T-cell (primary cell): ENCODE measurements at regions not wholly inside any gene's neighbourhood (a gene's known extent, or its start where the extent isn't known, plus 50 kb on each side); places are given as distances from the start of the nearest gene placed in this dataset.

Source experiments
- ATAC-seq, 4 experiments: fragments of 200-7000 bp in 3 of 4; fragments of 150-1000 bp in 1 of 4; cut with Tn5 transposase; replicated peaks in 1 of 4; 1 replicate in 3 of 4; 2 replicates in 1 of 4; pipeline ENCODE4 v1.10.0; 2021; ENCODE audit warnings: moderate library complexity in 3 of 4, mild to moderate bottlenecking in 2 of 4, moderate number of reproducible peaks in 1 of 4
- CTCF ChIA-PET, 2 donors: fragments of 300-600 bp; sonication (Branson Sonifier 250); formaldehyde crosslinking; loops; one replicate each; lab custom pipeline; 2022; ENCODE audit warnings: antibody characterized with exemption in 2 of 2; lab: Charles Lee
- POLR2A ChIA-PET, 2 donors: fragments of 300-600 bp; sonication (Branson Sonifier 250); formaldehyde crosslinking; loops; one replicate each; lab custom pipeline; 2022; ENCODE audit warnings: antibody characterized with exemption in 2 of 2; lab: Charles Lee
- DNase-seq, 35 experiments: peaks; one replicate each; pipeline versions ENCODE4 v3.0.0 to v3.0.0-alpha.2; 2013 to 2023
- H3K27ac ChIP-seq: one replicate; pipeline ENCODE4 v1.5.1; 2013; ENCODE audit warnings: low read length
- H3K27me3 ChIP-seq, 2 experiments: replicated peaks in 1 of 2; 1 replicate in 1 of 2; 2 replicates in 1 of 2; pipeline versions ENCODE4 v1.6.1 to v1.7.0; 2013; ENCODE audit warnings: low read length in 1 of 2, mixed read lengths in 1 of 2; ENCODE audit not compliant: control insufficient read depth in 2 of 2, insufficient read depth in 2 of 2; ENCODE audit errors: extremely low read depth in 1 of 2
- H3K36me3 ChIP-seq, 2 donors: 1 replicate in 1 of 2; 2 replicates in 1 of 2; pipeline versions ENCODE4 v1.6.1 to v1.7.0; 2013; ENCODE audit warnings: low read length in 1 of 2; ENCODE audit not compliant: control insufficient read depth in 2 of 2, insufficient read depth in 1 of 2; ENCODE audit errors: extremely low read depth in 1 of 2
- H3K4me1 ChIP-seq, 2 experiments: 1 replicate in 1 of 2; 2 replicates in 1 of 2; pipeline versions ENCODE4 v1.6.1 to v1.7.0; 2013; ENCODE audit warnings: low read length in 2 of 2, mixed read lengths in 1 of 2; ENCODE audit not compliant: insufficient read depth in 2 of 2, control insufficient read depth in 1 of 2; ENCODE audit errors: extremely low read depth in 1 of 2
- H3K4me3 ChIP-seq, 2 donors: 1 replicate in 1 of 2; 2 replicates in 1 of 2; pipeline versions ENCODE4 v1.5.1 to v1.7.0; 2013; ENCODE audit warnings: mild to moderate bottlenecking in 2 of 2, low read length in 1 of 2, moderate library complexity in 1 of 2; ENCODE audit not compliant: control insufficient read depth in 1 of 2; ENCODE audit errors: extremely low read depth in 1 of 2
- H3K9me3 ChIP-seq: 2 replicates; pipeline ENCODE4 v1.7.0; 2013
- H3K27ac Mint-ChIP-seq, 2 donors: one replicate each; pipeline ENCODE4 v1.8.0; 2020 to 2021; ENCODE audit warnings: mild to moderate bottlenecking in 2 of 2, mixed read lengths in 2 of 2
- H3K27me3 Mint-ChIP-seq, 2 donors: one replicate each; pipeline ENCODE4 v1.8.0; 2021 to 2022; ENCODE audit warnings: mixed read lengths in 2 of 2
- H3K36me3 Mint-ChIP-seq: one replicate; pipeline ENCODE4 v1.8.0; 2021; ENCODE audit warnings: mixed read lengths
- H3K4me1 Mint-ChIP-seq, 3 donors: one replicate each; pipeline ENCODE4 v1.8.0; 2020 to 2022; ENCODE audit warnings: mixed read lengths in 3 of 3, mild to moderate bottlenecking in 1 of 3
- H3K4me3 Mint-ChIP-seq, 3 donors: one replicate each; pipeline ENCODE4 v1.8.0; 2020 to 2022; ENCODE audit warnings: mild to moderate bottlenecking in 3 of 3, mixed read lengths in 3 of 3, moderate library complexity in 3 of 3
- H3K9me3 Mint-ChIP-seq, 3 donors: one replicate each; pipeline ENCODE4 v1.8.0; 2020 to 2022; ENCODE audit warnings: mixed read lengths in 3 of 3
- WGBS: methylation state at CpG from one replicate; pipeline ENCODE4 v1.1.5; 2013; ENCODE audit warnings: missing lambda C conversion rate; ENCODE audit not compliant: insufficient coverage; 5-methylcytosine and 5-hydroxymethylcytosine counted together

DNA sequence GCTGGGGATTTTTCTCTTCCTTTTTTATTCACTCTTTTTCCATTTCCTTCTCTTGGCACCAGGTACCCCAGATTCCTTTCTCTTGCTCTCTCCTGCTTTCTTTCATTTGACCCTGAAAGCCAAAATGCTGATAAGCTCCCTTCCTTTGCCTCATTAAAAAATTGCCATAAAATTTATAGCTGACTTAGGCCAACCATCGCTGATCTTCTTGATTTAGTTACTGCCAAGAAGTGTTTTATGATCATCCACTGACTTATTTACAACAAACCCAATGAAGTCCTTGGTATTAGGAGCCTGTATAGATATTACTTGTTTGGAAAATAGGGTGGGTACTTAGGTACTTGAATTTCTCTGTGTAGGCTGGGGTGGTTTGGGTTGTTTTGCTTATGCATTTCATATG is 173.2 kb upstream of the PHYHIPL start:
- no peaks in the 10 kb centered on the region for H3K36me3 ChIP-seq
- Mint-ChIP-seq H3K27me3 (no peaks in the 10 kb centered on the region), H3K4me3 (no peak overlapping the region), H3K9me3 (no peaks in the 10 kb centered on the region), H3K27ac (no peak overlapping the region), H3K4me1 (no peaks in the 10 kb centered on the region), H3K36me3 (no peaks in the 10 kb centered on the region)
- ATAC-seq (no peak), DNase-seq (no peak)
- CTCF ChIA-PET: no interaction called here
- no peaks in the 10 kb centered on the region for H3K4me1 ChIP-seq
- POLR2A ChIA-PET: no interaction called here
- WGBS: no CpG with 5 or more reads among the region's 1 CpG
- H3K27ac ChIP-seq: no peak overlapping the region
- H3K4me3 ChIP-seq: no peak overlapping the region
- no peaks in the 10 kb centered on the region for H3K9me3 ChIP-seq
- no peaks in the 10 kb centered on the region for H3K27me3 ChIP-seq

DNA sequence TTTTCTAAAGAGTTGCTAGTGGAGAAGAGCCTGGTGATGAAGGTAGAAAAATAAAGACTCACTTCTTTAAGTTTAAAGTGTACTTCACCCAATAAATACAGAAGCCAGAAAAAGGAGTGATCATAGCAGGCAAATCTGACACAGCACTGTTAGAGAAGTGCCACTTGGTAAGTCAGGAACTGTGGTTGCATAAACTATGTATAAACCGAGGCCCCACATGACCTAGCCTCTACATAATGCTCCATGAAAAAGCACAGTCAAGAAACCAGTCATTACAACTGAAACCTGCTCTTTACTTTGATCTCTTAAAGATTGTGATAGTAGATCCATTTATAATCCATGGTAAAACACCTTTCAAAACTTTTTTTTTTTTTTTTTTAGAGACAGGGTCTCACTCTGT is 172.1 kb upstream of the PHYHIPL start:
- ATAC-seq: no peak
- H3K4me3 Mint-ChIP-seq: no peak overlapping the region
- H3K4me3 ChIP-seq: no peak overlapping the region

DNA sequence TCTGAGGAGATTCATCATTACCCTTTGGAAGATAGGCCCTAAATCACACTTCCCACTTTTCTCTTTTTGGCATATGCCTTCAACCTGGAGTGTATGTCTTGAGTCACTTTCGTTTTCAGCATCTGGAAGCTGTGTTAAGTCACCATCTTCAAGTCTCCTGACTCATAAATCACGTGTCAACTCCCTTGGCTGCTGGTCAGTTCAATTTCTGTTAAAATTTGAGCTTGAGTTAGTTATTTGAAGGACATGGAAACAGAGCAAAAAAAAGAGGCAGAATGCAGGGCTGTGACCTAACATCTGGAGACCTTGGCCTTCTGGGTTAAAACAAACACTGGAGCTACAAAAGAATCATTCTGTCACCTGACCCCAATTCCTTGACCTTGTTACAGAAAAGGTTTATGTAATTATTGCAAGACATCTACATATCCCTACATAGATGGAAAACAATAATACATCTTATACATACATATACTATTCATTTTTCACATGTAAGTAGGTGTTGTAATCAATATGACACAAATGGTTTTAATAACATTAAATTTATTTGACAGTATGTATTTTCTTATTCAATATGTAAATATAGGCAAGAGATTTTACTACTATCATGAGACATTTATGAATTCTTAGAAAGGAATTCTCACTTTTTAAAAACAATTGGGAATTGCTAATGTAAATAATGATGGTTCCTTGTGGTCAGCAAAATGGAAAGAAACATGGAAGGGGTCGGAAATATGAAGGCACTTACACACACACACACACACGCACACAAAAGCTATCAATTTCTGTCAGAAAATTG is 169.7 kb upstream of the PHYHIPL start:
- no peaks in the 10 kb centered on the region for H3K4me1 Mint-ChIP-seq
- Histone ChIP-seq H3K4me1 (no peaks in the 10 kb centered on the region), H3K27me3 (no peaks in the 10 kb centered on the region), H3K9me3 (no peaks in the 10 kb centered on the region), H3K4me3 (no peak overlapping the region), H3K27ac (no peak overlapping the region), H3K36me3 (no peaks in the 10 kb centered on the region)
- WGBS: no CpG with 5 or more reads among the region's 4 CpGs
- no peak overlapping the region for H3K27ac Mint-ChIP-seq
- H3K4me3 Mint-ChIP-seq: no peak overlapping the region
- ChIA-PET CTCF (interaction anchor here in 1 of 2 donors (0.6 to 0.7 kb wide), 2 partner anchors 40 to 1866 kb away, joined by 3 to 4 read pairs; no protein-coding TSS in a partner anchor), POLR2A (no interaction called here)
- DNase-seq (no peak), ATAC-seq (no peak)
- no peaks in the 10 kb centered on the region for H3K9me3 Mint-ChIP-seq
- no peaks in the 10 kb centered on the region for H3K36me3 Mint-ChIP-seq
- no peaks in the 10 kb centered on the region for H3K27me3 Mint-ChIP-seq

More for the DNA sequence above, 172.1 kb upstream of the PHYHIPL start:
- H3K36me3 Mint-ChIP-seq: no peaks in the 10 kb centered on the region
- H3K27me3 Mint-ChIP-seq: no peaks in the 10 kb centered on the region
- no CpG with 5 or more reads among the region's 1 CpG for WGBS
- no peak overlapping the region for H3K27ac Mint-ChIP-seq
- H3K27ac ChIP-seq: no peak overlapping the region
- POLR2A ChIA-PET: interaction anchor here in 1 of 2 donors (0.6 kb wide), 1 partner anchor 1329 kb away, joined by 3 read pairs; no protein-coding TSS in a partner anchor
- DNase-seq: no peak
- no peaks in the 10 kb centered on the region for H3K9me3 Mint-ChIP-seq
- no peaks in the 10 kb centered on the region for H3K9me3 ChIP-seq
- H3K27me3 ChIP-seq: no peaks in the 10 kb centered on the region
- CTCF ChIA-PET: no interaction called here
- H3K4me1 ChIP-seq: no peaks in the 10 kb centered on the region
- no peaks in the 10 kb centered on the region for H3K4me1 Mint-ChIP-seq
- no peaks in the 10 kb centered on the region for H3K36me3 ChIP-seq

DNA sequence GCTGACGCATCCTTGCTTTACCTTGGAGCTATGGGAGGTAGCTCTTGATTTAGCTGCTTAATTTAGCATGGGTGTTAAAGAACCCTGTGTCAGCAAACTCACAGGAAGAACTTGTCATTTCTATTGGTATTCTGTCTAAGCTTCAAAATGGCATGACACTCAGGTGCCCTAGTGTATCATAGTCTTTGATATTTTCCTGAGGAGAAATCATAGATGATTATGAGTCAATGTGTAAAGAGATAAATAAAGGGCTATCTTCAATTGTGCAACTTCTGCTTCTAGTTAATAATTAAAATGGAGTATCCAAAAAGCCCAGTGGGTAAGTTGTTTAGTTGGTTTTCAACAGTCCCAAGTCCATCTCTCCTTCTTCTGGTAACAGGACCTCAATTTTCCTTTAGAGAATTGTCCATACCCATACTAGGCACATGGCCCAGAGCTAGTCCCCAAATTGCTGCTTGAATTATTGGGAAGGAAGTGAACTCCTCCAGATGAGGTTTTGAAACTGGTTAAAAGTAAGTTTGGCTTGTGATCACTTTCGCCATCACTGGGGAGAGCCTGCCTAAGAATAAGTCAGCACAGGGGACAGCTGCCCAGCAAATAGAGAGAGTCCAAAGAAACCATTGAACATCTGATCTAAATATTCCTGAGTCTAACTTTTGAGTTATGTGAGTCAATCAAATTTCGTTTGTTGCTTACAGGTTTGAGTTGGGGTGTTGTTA is 169.0 kb upstream of the PHYHIPL start:
- Histone ChIP-seq H3K4me1 (no peaks in the 10 kb centered on the region), H3K9me3 (no peaks in the 10 kb centered on the region), H3K4me3 (no peak overlapping the region), H3K36me3 (no peaks in the 10 kb centered on the region), H3K27ac (no peak overlapping the region), H3K27me3 (no peaks in the 10 kb centered on the region)
- Mint-ChIP-seq H3K4me1 (no peaks in the 10 kb centered on the region), H3K36me3 (no peaks in the 10 kb centered on the region), H3K4me3 (no peak overlapping the region), H3K9me3 (no peaks in the 10 kb centered on the region), H3K27me3 (no peaks in the 10 kb centered on the region), H3K27ac (no peak overlapping the region)
- WGBS: 46% methylated on average over 2 of the region's 3 CpGs
- ATAC-seq (no peak), DNase-seq (no peak)
- CTCF ChIA-PET: interaction anchor here in 1 of 2 donors (0.7 kb wide), 1 partner anchor 1867 kb away, joined by 4 read pairs; no protein-coding TSS in a partner anchor
- POLR2A ChIA-PET: no interaction called here

GRCh38 chr10:59008452-59008851 is 168.0 kb upstream of the PHYHIPL start:
- Histone ChIP-seq H3K9me3 (no peaks in the 10 kb centered on the region), H3K4me1 (no peaks in the 10 kb centered on the region), H3K36me3 (no peaks in the 10 kb centered on the region), H3K27me3 (no peaks in the 10 kb centered on the region), H3K27ac (no peak overlapping the region), H3K4me3 (no peak overlapping the region)
- ChIA-PET POLR2A (no interaction called here), CTCF (no interaction called here)
- Mint-ChIP-seq H3K36me3 (no peaks in the 10 kb centered on the region), H3K27ac (no peak overlapping the region), H3K4me3 (no peak overlapping the region), H3K27me3 (no peaks in the 10 kb centered on the region), H3K4me1 (no peaks in the 10 kb centered on the region), H3K9me3 (no peaks in the 10 kb centered on the region)
- ATAC-seq (no peak), DNase-seq (no peak)
- WGBS: 14% methylated on average over 1 of the region's 1 CpG

DNA sequence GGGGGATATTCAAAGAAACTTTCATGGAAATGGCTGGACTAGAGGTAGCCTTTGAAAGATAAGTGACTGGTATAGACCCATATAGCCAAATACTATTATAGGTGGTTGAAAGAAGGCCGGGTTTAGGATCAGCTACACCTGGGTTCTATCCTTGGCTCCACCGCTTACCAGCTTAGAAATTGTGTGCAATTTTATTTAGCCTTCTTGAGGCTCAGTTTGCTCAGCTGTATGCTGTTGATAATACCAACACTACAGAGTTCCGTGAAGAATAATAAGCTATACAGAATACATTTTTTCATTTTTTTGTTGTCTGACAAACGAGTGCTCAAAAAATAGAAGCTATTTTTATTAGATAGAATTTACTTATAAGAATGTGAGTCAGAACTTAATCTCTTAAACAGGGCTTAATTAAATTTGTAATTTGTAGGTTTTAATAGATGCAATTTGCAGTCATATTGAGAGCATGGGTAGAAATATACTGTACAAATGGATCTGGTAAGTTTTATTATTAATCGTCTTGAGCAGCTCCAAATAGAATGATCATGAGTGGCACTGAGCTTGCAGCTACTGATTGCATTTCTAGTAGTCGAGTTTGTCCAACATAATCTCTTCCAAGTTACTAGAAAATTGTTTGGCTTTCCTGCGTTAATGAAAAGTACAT is 164.3 kb upstream of the PHYHIPL start:
- Histone ChIP-seq H3K4me3 (no peak overlapping the region), H3K4me1 (no peaks in the 10 kb centered on the region), H3K9me3 (no peaks in the 10 kb centered on the region), H3K27ac (no peak overlapping the region), H3K27me3 (no peaks in the 10 kb centered on the region), H3K36me3 (no peaks in the 10 kb centered on the region)
- Mint-ChIP-seq H3K4me1 (no peaks in the 10 kb centered on the region), H3K27me3 (peaks cover 0 to 5% of the 10 kb centered on the region in 2 donors), H3K9me3 (no peaks in the 10 kb centered on the region), H3K4me3 (no peak overlapping the region), H3K27ac (no peak overlapping the region), H3K36me3 (no peaks in the 10 kb centered on the region)
- CTCF ChIA-PET: no interaction called here
- 73% methylated on average over 2 of the region's 7 CpGs for WGBS
- ATAC-seq: no peak
- DNase-seq: no peak
- POLR2A ChIA-PET: no interaction called here
